ENCODE measurements at regions not wholly inside any gene's neighbourhood (a gene's known extent, or its start where the extent isn't known, plus 50 kb on each side); places are given as distances from the start of the nearest gene placed in this dataset.

- H3K4me3 ChIP-seq (ENCODE audit: low read depth, low read length) = no peak overlapping the region
- DNase-seq (ENCODE audit: low read depth) = no peak
- TF ChIP-seq, protein P1, sequence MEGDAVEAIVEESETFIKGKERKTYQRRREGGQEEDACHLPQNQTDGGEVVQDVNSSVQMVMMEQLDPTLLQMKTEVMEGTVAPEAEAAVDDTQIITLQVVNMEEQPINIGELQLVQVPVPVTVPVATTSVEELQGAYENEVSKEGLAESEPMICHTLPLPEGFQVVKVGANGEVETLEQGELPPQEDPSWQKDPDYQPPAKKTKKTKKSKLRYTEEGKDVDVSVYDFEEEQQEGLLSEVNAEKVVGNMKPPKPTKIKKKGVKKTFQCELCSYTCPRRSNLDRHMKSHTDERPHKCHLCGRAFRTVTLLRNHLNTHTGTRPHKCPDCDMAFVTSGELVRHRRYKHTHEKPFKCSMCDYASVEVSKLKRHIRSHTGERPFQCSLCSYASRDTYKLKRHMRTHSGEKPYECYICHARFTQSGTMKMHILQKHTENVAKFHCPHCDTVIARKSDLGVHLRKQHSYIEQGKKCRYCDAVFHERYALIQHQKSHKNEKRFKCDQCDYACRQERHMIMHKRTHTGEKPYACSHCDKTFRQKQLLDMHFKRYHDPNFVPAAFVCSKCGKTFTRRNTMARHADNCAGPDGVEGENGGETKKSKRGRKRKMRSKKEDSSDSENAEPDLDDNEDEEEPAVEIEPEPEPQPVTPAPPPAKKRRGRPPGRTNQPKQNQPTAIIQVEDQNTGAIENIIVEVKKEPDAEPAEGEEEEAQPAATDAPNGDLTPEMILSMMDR (IDR thresholded peaks at IDR 0.05; ENCODE audit: insufficient read depth, low read depth, low read length) = no peak
Measured at GRCh38 chr7:8923164-8923806, 489.9 kb downstream of the NXPH1 start.

GRCh38 chr7:8931906-8932646 is 498.7 kb downstream of the NXPH1 start:
- DNase-seq (ENCODE audit: low read depth) = no peak
- TF ChIP-seq, protein P1 (IDR thresholded peaks at IDR 0.05; ENCODE audit: insufficient read depth, low read depth, low read length) = no peak
- H3K4me3 ChIP-seq (ENCODE audit: low read depth, low read length) = no peak overlapping the region

DNA sequence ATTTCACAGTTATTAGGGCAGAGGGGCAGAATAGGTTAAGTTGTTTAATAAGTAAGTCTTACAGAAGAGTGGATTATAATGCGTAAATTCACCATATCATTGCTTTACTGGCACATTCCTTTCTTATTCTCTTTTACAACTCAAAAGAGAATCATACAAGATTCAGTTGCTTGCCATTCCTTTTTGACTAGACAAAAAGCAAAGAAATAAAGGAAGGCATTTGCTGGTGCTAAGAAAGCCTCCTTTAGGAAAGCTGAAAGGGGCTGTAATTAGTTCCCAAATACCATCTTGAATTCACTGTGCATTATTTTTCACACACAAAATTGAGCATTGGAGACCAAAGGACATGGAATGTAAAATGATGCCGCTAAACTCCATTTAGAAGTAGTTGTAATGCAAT is 499.3 kb downstream of the NXPH1 start:
- TF ChIP-seq, protein P1 (IDR thresholded peaks at IDR 0.05; ENCODE audit: insufficient read depth, low read depth, low read length) = no peak
- DNase-seq (ENCODE audit: low read depth) = no peak
- H3K4me3 ChIP-seq (ENCODE audit: low read depth, low read length) = no peak overlapping the region

DNA sequence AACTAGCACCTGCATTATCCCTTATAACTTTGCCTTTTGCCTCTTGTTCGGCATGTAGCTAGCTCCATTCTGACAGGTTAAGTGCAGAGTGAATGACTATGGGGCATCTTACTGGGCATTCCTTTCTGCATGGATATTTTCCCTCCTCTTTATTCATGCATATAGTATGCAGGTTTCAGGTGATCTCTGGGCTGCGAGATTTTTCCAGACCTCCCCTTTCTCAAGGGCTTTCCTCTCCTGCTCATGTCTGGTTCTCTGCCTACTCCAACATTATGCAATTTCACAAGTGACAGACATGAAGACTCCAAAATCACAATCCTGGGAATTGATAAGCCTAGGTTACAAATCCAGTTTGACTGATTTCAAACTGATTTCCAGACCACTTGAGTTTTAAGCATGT is 503.8 kb downstream of the NXPH1 start:
- no peak for DNase-seq (ENCODE audit: low read depth)
- no peak overlapping the region for H3K4me3 ChIP-seq (ENCODE audit: low read depth, low read length)
- TF ChIP-seq, protein P1 (IDR thresholded peaks at IDR 0.05; ENCODE audit: insufficient read depth, low read depth, low read length) = no peak

DNA sequence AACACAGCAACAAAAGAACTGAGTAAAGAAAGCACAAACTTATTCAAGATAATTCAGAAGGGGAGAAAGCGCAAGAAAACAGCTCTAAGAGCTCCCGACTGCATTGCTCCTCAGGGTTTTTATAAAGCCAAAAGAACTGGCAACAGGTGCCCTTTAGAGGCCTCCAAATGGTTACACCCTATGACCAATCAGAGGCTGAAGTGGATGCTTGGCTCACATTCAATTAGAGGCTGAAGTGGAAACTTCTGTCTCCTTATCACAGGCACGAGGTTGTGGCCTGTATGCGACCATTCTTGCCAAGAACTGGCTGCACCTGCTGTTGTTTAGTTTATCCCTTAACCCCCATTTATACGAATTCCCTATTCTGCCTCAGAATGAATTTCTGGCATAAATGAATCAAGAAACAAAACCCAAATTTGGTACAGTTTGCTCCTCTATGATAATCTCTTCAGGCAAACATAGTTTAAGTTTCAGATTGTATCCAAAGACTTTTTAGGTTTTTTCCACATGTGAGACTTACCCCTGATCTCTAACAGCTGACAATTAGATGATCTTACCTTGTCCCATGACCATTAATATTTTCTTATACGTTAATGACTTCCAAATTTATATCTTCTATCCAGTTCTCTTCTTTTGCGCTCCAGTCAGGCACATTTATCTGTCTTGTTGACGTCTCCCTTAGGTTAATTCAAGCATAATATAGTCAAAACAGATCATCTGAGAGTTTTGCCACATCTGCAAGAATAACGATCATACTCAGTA is 504.8 kb downstream of the NXPH1 start:
- DNase-seq (ENCODE audit: low read depth) = no peak
- TF ChIP-seq, protein P1 (IDR thresholded peaks at IDR 0.05; ENCODE audit: insufficient read depth, low read depth, low read length) = no peak
- no peak overlapping the region for H3K4me3 ChIP-seq (ENCODE audit: low read depth, low read length)

DNA sequence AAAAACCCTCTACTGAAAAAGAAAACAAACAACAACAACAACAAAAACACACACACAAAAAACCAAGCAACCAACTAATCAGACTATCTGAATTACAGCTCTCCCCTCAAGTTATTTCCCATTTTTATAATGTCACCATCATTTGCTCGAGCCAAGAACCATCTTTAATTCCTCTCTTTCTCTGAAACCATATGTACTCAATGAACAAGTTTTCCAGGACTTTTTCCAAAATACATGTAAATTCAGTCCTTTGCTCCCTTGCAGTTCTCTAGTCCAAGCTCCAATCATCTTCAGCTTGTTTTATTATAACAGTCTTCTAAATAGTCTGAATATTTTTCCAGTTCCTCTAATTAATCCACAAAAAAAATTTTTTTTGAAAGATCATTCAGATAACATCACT is 506.0 kb downstream of the NXPH1 start:
- no peak overlapping the region for H3K4me3 ChIP-seq (ENCODE audit: low read depth, low read length)
- DNase-seq (ENCODE audit: low read depth) = no peak
- TF ChIP-seq, protein P1 (IDR thresholded peaks at IDR 0.05; ENCODE audit: insufficient read depth, low read depth, low read length) = no peak
